ENCODE measurements at regions not wholly inside any gene's neighbourhood (a gene's known extent, or its start where the extent isn't known, plus 50 kb on each side); places are given as distances from the start of the nearest gene placed in this dataset.

GRCh38 chr2:42928692-42929545 is 136.5 kb upstream of the HAAO start:
- TF ChIP-seq TAF1 (IDR thresholded peaks at IDR 0.05; ENCODE audit: borderline replicate concordance, insufficient read depth, low read length) (no peak), SIN3A (IDR thresholded peaks at IDR 0.05; ENCODE audit: borderline replicate concordance, insufficient read depth, low read length) (no peak), POLR2AphosphoS5 (IDR thresholded peaks at IDR 0.05; ENCODE audit: low read depth, low read length) (no peak), REST (IDR thresholded peaks at IDR 0.05; ENCODE audit: insufficient read depth in 1 of 2, low read depth in 2 of 2, low read length in 2 of 2) (no peak; a peak in 1 of 4 replicates), FOXP2 (optimal IDR thresholded peaks at IDR 0.05; ENCODE audit: borderline replicate concordance, extremely low read depth, extremely low read length, insufficient read depth) (no peak)

GRCh38 chr2:42928161-42928691 is 135.8 kb upstream of the HAAO start:
- no peak for TF ChIP-seq FOXP2 (optimal IDR thresholded peaks at IDR 0.05; ENCODE audit: borderline replicate concordance, extremely low read depth, extremely low read length, insufficient read depth)
- TF ChIP-seq TAF1 (IDR thresholded peaks at IDR 0.05; ENCODE audit: borderline replicate concordance, insufficient read depth, low read length) = no peak
- no peak for TF ChIP-seq SIN3A (IDR thresholded peaks at IDR 0.05; ENCODE audit: borderline replicate concordance, insufficient read depth, low read length)
- TF ChIP-seq POLR2AphosphoS5 (IDR thresholded peaks at IDR 0.05; ENCODE audit: low read depth, low read length) = no peak

GRCh38 chr2:42927334-42928160 is 135.2 kb upstream of the HAAO start:
- no peak for TF ChIP-seq SIN3A (IDR thresholded peaks at IDR 0.05; ENCODE audit: borderline replicate concordance, insufficient read depth, low read length)
- TF ChIP-seq POLR2AphosphoS5 (IDR thresholded peaks at IDR 0.05; ENCODE audit: low read depth, low read length) = no peak
- TF ChIP-seq FOXP2 (optimal IDR thresholded peaks at IDR 0.05; ENCODE audit: borderline replicate concordance, extremely low read depth, extremely low read length, insufficient read depth) = no peak
- no peak for TF ChIP-seq TAF1 (IDR thresholded peaks at IDR 0.05; ENCODE audit: borderline replicate concordance, insufficient read depth, low read length)
- no peak for TF ChIP-seq REST (IDR thresholded peaks at IDR 0.05; ENCODE audit: insufficient read depth in 1 of 2, low read depth in 2 of 2, low read length in 2 of 2)

GRCh38 chr2:42926434-42927333 is 134.3 kb upstream of the HAAO start:
- TF ChIP-seq TAF1 (IDR thresholded peaks at IDR 0.05; ENCODE audit: borderline replicate concordance, insufficient read depth, low read length) (no peak), REST (IDR thresholded peaks at IDR 0.05; ENCODE audit: insufficient read depth in 1 of 2, low read depth in 2 of 2, low read length in 2 of 2) (no peak), SIN3A (IDR thresholded peaks at IDR 0.05; ENCODE audit: borderline replicate concordance, insufficient read depth, low read length) (no peak), FOXP2 (optimal IDR thresholded peaks at IDR 0.05; ENCODE audit: borderline replicate concordance, extremely low read depth, extremely low read length, insufficient read depth) (no peak), POLR2AphosphoS5 (IDR thresholded peaks at IDR 0.05; ENCODE audit: low read depth, low read length) (no peak)

Measured in PFSK-1 (cell line).